ENCODE measurements at regions not wholly inside any gene's neighbourhood (a gene's known extent, or its start where the extent isn't known, plus 50 kb on each side); places are given as distances from the start of the nearest gene placed in this dataset.
A peak's percentile ranks its signal among the peaks of the same experiment; 100 is the strongest.
"Not testable (repeated sequence)": the region's sequence is repeated elsewhere in the genome, so short reads cannot be mapped to it uniquely, and the experiment has no call there.

- Mint-ChIP-seq H3K36me3 (no peaks in the 10 kb centered on the region), H3K4me1 (peaks cover 65% of the 10 kb centered on the region), H3K4me3 (no peak overlapping the region), H3K27me3 (ENCODE audit: insufficient read depth, low read depth) (peaks cover 2% of the 10 kb centered on the region), H3K27ac (peak overlapping the region; percentile 46), H3K9me3 (no peaks in the 10 kb centered on the region)
- no peak for DNase-seq (ENCODE audit: low spot score)
- Histone ChIP-seq H3K27ac (peak overlapping the region; percentile 36), H3K4me3 (no peak overlapping the region), H3K9ac (no peak overlapping the region), H3K27me3 (no peaks in the 10 kb centered on the region), H3K4me1 (peaks cover 63% of the 10 kb centered on the region), H3K79me2 (ENCODE audit: low read depth) (no peaks in the 10 kb centered on the region), H3K36me3 (no peaks in the 10 kb centered on the region), H4K20me1 (ENCODE audit: low read depth) (no peaks in the 10 kb centered on the region), H3K9me3 (ENCODE audit: low read depth) (no peaks in the 10 kb centered on the region), H2AFZ (replicated peaks) (no peak overlapping the region), H3F3A (ENCODE audit: low read depth) (peaks cover 38% of the 10 kb centered on the region), H3K4me2 (peak overlapping the region; percentile 14)
- TF ChIP-seq, protein P1, sequence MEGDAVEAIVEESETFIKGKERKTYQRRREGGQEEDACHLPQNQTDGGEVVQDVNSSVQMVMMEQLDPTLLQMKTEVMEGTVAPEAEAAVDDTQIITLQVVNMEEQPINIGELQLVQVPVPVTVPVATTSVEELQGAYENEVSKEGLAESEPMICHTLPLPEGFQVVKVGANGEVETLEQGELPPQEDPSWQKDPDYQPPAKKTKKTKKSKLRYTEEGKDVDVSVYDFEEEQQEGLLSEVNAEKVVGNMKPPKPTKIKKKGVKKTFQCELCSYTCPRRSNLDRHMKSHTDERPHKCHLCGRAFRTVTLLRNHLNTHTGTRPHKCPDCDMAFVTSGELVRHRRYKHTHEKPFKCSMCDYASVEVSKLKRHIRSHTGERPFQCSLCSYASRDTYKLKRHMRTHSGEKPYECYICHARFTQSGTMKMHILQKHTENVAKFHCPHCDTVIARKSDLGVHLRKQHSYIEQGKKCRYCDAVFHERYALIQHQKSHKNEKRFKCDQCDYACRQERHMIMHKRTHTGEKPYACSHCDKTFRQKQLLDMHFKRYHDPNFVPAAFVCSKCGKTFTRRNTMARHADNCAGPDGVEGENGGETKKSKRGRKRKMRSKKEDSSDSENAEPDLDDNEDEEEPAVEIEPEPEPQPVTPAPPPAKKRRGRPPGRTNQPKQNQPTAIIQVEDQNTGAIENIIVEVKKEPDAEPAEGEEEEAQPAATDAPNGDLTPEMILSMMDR (IDR thresholded peaks at IDR 0.05): no peak
- TF ChIP-seq EZH2 (IDR thresholded peaks at IDR 0.05): no peak
- TF ChIP-seq EZH2phosphoT487 (IDR thresholded peaks at IDR 0.05): no peak
Measured at GRCh38 chr14:57061009-57061711, 207.5 kb downstream of the EXOC5 start.

DNA sequence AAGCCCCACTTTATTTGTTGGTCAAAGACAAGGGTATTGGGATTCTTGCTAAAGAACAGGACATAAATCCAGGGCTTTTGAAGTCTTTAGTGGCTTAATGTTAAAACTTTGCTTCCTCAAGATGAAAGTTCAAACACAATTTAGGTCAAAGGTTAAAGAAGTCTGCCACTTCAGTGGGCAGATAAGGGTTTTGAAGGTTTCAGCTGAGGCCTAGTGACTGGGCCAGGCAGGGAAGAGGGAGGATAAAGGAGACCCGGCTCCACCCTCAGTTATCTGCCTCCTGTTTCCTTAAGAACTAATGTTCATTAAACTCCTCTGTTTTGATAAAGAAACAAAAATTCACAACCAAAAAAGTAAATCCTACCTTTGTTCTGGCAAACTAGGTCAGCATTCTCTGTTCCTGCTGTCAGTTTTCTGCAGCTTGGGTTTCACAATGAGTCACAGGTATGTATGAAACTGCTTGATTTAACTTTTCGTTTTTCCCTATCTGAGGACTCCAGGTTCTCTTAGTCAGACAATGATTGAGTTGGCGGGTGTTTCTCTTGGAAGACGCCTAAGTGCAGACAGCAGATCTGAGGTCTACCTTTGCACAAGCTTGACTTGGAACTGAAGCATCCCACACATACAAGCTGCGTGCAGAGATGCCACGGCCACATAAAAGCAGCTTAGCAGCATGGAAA lies 208.3 kb downstream of the EXOC5 start:
- no peak for TF ChIP-seq EZH2 (IDR thresholded peaks at IDR 0.05)
- peak; percentile 44 for DNase-seq (ENCODE audit: low spot score)
- H3K4me2 ChIP-seq: peak overlapping the region; percentile 14
- H4K20me1 ChIP-seq (ENCODE audit: low read depth): no peaks in the 10 kb centered on the region
- peak overlapping the region; percentile 36 for H3K27ac ChIP-seq
- no peak overlapping the region for H3K4me3 ChIP-seq
- Mint-ChIP-seq H3K4me3 (no peak overlapping the region), H3K4me1 (peaks cover 64% of the 10 kb centered on the region), H3K9me3 (peaks cover under 1% of the 10 kb centered on the region), H3K27ac (no peak overlapping the region), H3K27me3 (ENCODE audit: insufficient read depth, low read depth) (peaks cover 2% of the 10 kb centered on the region), H3K36me3 (no peaks in the 10 kb centered on the region)
- H3K36me3 ChIP-seq: no peaks in the 10 kb centered on the region
- no peaks in the 10 kb centered on the region for H3K9me3 ChIP-seq (ENCODE audit: low read depth)
- H2AFZ ChIP-seq (replicated peaks): no peak overlapping the region
- H3K79me2 ChIP-seq (ENCODE audit: low read depth): no peaks in the 10 kb centered on the region
- no peak overlapping the region for H3K9ac ChIP-seq
- H3K4me1 ChIP-seq: peaks cover 55% of the 10 kb centered on the region
- H3K27me3 ChIP-seq: no peaks in the 10 kb centered on the region
- peaks cover 30% of the 10 kb centered on the region for H3F3A ChIP-seq (ENCODE audit: low read depth)

GRCh38 chr14:57058319-57058718 lies 210.4 kb downstream of the EXOC5 start:
- Mint-ChIP-seq H3K4me1 (peaks cover 51% of the 10 kb centered on the region), H3K9me3 (peaks cover 6% of the 10 kb centered on the region), H3K4me3 (no peak overlapping the region), H3K27me3 (ENCODE audit: insufficient read depth, low read depth) (peaks cover 6% of the 10 kb centered on the region), H3K36me3 (no peaks in the 10 kb centered on the region), H3K27ac (peak overlapping the region; percentile 52)
- Histone ChIP-seq H3K79me2 (ENCODE audit: low read depth) (no peaks in the 10 kb centered on the region), H3K9me3 (ENCODE audit: low read depth) (no peaks in the 10 kb centered on the region), H4K20me1 (ENCODE audit: low read depth) (no peaks in the 10 kb centered on the region), H3K9ac (no peak overlapping the region), H3K27me3 (no peaks in the 10 kb centered on the region), H3K4me3 (no peak overlapping the region), H3K4me2 (peak overlapping the region; percentile 50), H2AFZ (replicated peaks) (no peak overlapping the region), H3K4me1 (peaks cover 49% of the 10 kb centered on the region), H3K36me3 (no peaks in the 10 kb centered on the region), H3K27ac (no peak overlapping the region), H3F3A (ENCODE audit: low read depth) (peaks cover 29% of the 10 kb centered on the region)
- DNase-seq (ENCODE audit: low spot score): no peak
- TF ChIP-seq EZH2 (IDR thresholded peaks at IDR 0.05) (no peak), EZH2phosphoT487 (IDR thresholded peaks at IDR 0.05) (no peak)
- TF ChIP-seq, protein P1 (IDR thresholded peaks at IDR 0.05): no peak

GRCh38 chr14:57057803-57058202 lies 210.9 kb downstream of the EXOC5 start:
- no peaks in the 10 kb centered on the region for H4K20me1 ChIP-seq (ENCODE audit: low read depth)
- H3K4me1 ChIP-seq: peaks cover 49% of the 10 kb centered on the region
- H3K4me2 ChIP-seq: peak overlapping the region; percentile 50
- no peaks in the 10 kb centered on the region for H3K79me2 ChIP-seq (ENCODE audit: low read depth)
- Mint-ChIP-seq H3K4me1 (peaks cover 49% of the 10 kb centered on the region), H3K4me3 (no peak overlapping the region), H3K27me3 (ENCODE audit: insufficient read depth, low read depth) (peaks cover 7% of the 10 kb centered on the region), H3K36me3 (no peaks in the 10 kb centered on the region), H3K27ac (no peak overlapping the region), H3K9me3 (peaks cover 6% of the 10 kb centered on the region)
- TF ChIP-seq, protein P1 (IDR thresholded peaks at IDR 0.05): no peak
- no peak for TF ChIP-seq EZH2phosphoT487 (IDR thresholded peaks at IDR 0.05)
- TF ChIP-seq EZH2 (IDR thresholded peaks at IDR 0.05): no peak
- no peaks in the 10 kb centered on the region for H3K36me3 ChIP-seq
- H3K4me3 ChIP-seq: no peak overlapping the region
- DNase-seq (ENCODE audit: low spot score): no peak
- no peaks in the 10 kb centered on the region for H3K9me3 ChIP-seq (ENCODE audit: low read depth)
- H3F3A ChIP-seq (ENCODE audit: low read depth): peaks cover 29% of the 10 kb centered on the region
- H3K27ac ChIP-seq: no peak overlapping the region
- H3K9ac ChIP-seq: no peak overlapping the region
- H2AFZ ChIP-seq (replicated peaks): no peak overlapping the region
- no peaks in the 10 kb centered on the region for H3K27me3 ChIP-seq

DNA sequence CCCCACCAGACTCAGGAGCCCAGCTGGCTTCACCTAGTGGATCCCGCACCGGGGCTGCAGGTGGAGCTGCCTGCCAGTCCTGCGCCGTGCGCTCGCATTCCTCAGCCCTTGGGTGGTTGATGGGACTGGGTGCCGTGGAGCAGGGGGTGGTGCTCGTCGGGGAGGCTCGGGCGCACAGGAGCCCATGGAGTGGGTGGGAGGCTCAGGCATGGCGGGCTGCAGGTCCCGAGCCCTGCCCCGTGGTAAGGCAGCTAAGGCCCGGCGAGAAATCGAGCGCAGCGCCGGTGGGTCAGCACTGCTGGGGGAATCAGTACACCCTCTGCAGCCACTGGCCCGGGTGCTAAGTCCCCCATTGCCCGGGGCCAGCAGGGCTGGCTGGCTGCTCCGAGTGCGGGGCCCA lies 212.2 kb downstream of the EXOC5 start:
- H2AFZ ChIP-seq (replicated peaks); H3K9me3 Mint-ChIP-seq; H3K4me2 ChIP-seq; H3K9ac ChIP-seq; H3K4me3 ChIP-seq; H3K36me3 Mint-ChIP-seq; H3K79me2 ChIP-seq (ENCODE audit: low read depth); H3K27me3 Mint-ChIP-seq (ENCODE audit: insufficient read depth, low read depth); H4K20me1 ChIP-seq (ENCODE audit: low read depth); H3K27ac ChIP-seq; H3K27ac Mint-ChIP-seq; H3K36me3 ChIP-seq; H3K9me3 ChIP-seq (ENCODE audit: low read depth); H3K27me3 ChIP-seq; H3K4me3 Mint-ChIP-seq; DNase-seq (ENCODE audit: low spot score): not testable (repeated sequence)
- H3K4me1 Mint-ChIP-seq: peaks cover 40% of the 10 kb centered on the region
- peaks cover 44% of the 10 kb centered on the region for H3K4me1 ChIP-seq
- H3F3A ChIP-seq (ENCODE audit: low read depth): peaks cover 31% of the 10 kb centered on the region

Measured in neural progenitor cell (in vitro differentiated cells).